NCI-H1092 treated with DMSO at 0.1 percent for 48 hours (cell line): ENCODE measurements at regions not wholly inside any gene's neighbourhood (a gene's known extent, or its start where the extent isn't known, plus 50 kb on each side); places are given as distances from the start of the nearest gene placed in this dataset.
"Not testable (repeated sequence)": the region's sequence is repeated elsewhere in the genome, so short reads cannot be mapped to it uniquely, and the experiment has no call there.

Experiments
- DNase-seq: peaks from one replicate; lab custom pipeline; 2025; lab: John Stamatoyannopoulos, UW

- not testable (repeated sequence) for DNase-seq
Measured at GRCh38 chr20:22734946-22735647, 150.7 kb upstream of the FOXA2 start.

GRCh38 chr20:22740829-22741228 is 156.5 kb upstream of the FOXA2 start:
- DNase-seq: no peak

GRCh38 chr20:22744341-22745193 is 160.2 kb upstream of the FOXA2 start:
- DNase-seq: no peak

GRCh38 chr20:22745194-22745500 is 160.8 kb upstream of the FOXA2 start:
- DNase-seq: no peak

- no peak for DNase-seq
Measured at GRCh38 chr20:22746957-22747356, 162.6 kb upstream of the FOXA2 start.

- DNase-seq: no peak
Measured at GRCh38 chr20:22752324-22752723, 168.0 kb upstream of the FOXA2 start.

- DNase-seq: no peak
Measured at GRCh38 chr20:22757424-22758183, 173.2 kb upstream of the FOXA2 start.

- DNase-seq: no peak
Measured at GRCh38 chr20:22758815-22759214, 174.4 kb upstream of the FOXA2 start.

- no peak for DNase-seq
Measured at GRCh38 chr20:22762576-22763256, 178.3 kb upstream of the FOXA2 start.

GRCh38 chr20:22763257-22763906 is 179.0 kb upstream of the FOXA2 start:
- no peak for DNase-seq

- no peak for DNase-seq
Measured at GRCh38 chr20:22768266-22769178, 184.2 kb upstream of the FOXA2 start.

GRCh38 chr20:22770241-22770800 is 185.9 kb upstream of the FOXA2 start:
- no peak for DNase-seq

GRCh38 chr20:22771706-22772105 is 187.3 kb upstream of the FOXA2 start:
- no peak for DNase-seq

- no peak for DNase-seq
Measured at GRCh38 chr20:22773344-22773743, 189.0 kb upstream of the FOXA2 start.

GRCh38 chr20:22775256-22775655 is 190.9 kb upstream of the FOXA2 start:
- no peak for DNase-seq

GRCh38 chr20:22775671-22776139 is 191.3 kb upstream of the FOXA2 start:
- no peak for DNase-seq

GRCh38 chr20:22776369-22776768 is 192.0 kb upstream of the FOXA2 start:
- no peak for DNase-seq

GRCh38 chr20:22779878-22780277 is 195.5 kb upstream of the FOXA2 start:
- DNase-seq: no peak

- DNase-seq: no peak
Measured at GRCh38 chr20:22781869-22782268, 197.5 kb upstream of the FOXA2 start.

- no peak for DNase-seq
Measured at GRCh38 chr20:22789676-22790075, 205.3 kb upstream of the FOXA2 start.
